Activated CD8-positive, alpha-beta T cell treated with anti-CD3 and anti-CD28 coated beads for 36 hours (primary cell): ENCODE measurements at regions not wholly inside any gene's neighbourhood (a gene's known extent, or its start where the extent isn't known, plus 50 kb on each side); places are given as distances from the start of the nearest gene placed in this dataset.

Experiments used
- ATAC-seq: fragments of 200-7000 bp; cut with Tn5 transposase; one replicate; pipeline ENCODE4 v1.10.0; 2021; ENCODE audit warnings: mild to moderate bottlenecking, moderate library complexity
- CTCF ChIA-PET: fragments of 350-600 bp; sonication (Branson Sonifier 250); formaldehyde crosslinking; loops from one replicate; lab custom pipeline; 2021; ENCODE audit warnings: antibody characterized with exemption; lab: Charles Lee
- POLR2A ChIA-PET: fragments of 350-600 bp; sonication (Branson Sonifier 250); formaldehyde crosslinking; loops from one replicate; lab custom pipeline; 2021; ENCODE audit warnings: antibody characterized with exemption; lab: Charles Lee
- DNase-seq: peaks from one replicate; pipeline ENCODE4 v3.0.0-alpha.2; 2020
- H3K27ac Mint-ChIP-seq: one replicate; pipeline ENCODE4 v1.8.0; 2021; ENCODE audit warnings: mild to moderate bottlenecking, mixed read lengths
- H3K27me3 Mint-ChIP-seq: one replicate; pipeline ENCODE4 v1.8.0; 2021; ENCODE audit warnings: mixed read lengths
- H3K36me3 Mint-ChIP-seq: one replicate; pipeline ENCODE4 v1.8.0; 2021; ENCODE audit warnings: low read depth, mixed read lengths
- H3K4me1 Mint-ChIP-seq: one replicate; pipeline ENCODE4 v1.8.0; 2021; ENCODE audit warnings: low read depth, mixed read lengths
- H3K4me3 Mint-ChIP-seq: one replicate; pipeline ENCODE4 v1.8.0; 2021; ENCODE audit warnings: mild to moderate bottlenecking, moderate library complexity, mixed read lengths
- H3K9me3 Mint-ChIP-seq: one replicate; pipeline ENCODE4 v1.8.0; 2021; ENCODE audit warnings: mixed read lengths
- intact Hi-C: fragments of 100-400 bp; cut with micrococcal nuclease; formaldehyde crosslinking; loops from one replicate; pipeline ENCODE4 v1.10.0; 2022
- TF ChIP-seq, protein P1 (sequence below): fragments of 200-600 bp; IDR thresholded peaks from one replicate; pipeline ENCODE4 v1.8.0; 2022; ENCODE audit warnings: antibody characterized with exemption, mild to moderate bottlenecking

DNA sequence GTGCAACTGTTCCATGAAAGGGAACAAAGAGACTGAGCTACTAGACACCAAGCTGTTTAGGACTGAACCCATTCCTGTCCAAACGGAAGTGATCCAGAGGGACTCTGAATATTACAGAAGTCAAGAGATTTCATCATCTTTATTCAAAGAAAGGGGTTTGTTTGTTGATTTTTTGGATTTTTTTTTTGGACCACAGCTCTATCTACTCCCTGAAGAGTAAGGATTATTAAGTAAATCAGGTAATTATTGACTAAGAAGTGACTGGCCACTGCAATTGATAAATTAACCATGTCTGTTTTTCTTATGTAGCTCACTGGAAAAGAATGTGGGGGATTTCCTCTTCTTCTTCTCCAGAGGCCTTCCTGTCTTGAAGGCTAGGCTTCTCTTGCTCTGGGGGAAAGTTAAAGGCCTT, 146.6 kb upstream of the TPM1 start:
- ChIA-PET CTCF (no interaction called here), POLR2A (no interaction called here)
- Mint-ChIP-seq H3K9me3 (no peaks in the 10 kb centered on the region), H3K36me3 (no peaks in the 10 kb centered on the region), H3K4me3 (no peak overlapping the region), H3K27me3 (peaks cover 4% of the 10 kb centered on the region), H3K4me1 (no peaks in the 10 kb centered on the region), H3K27ac (no peak overlapping the region)
- DNase-seq: no peak
- intact Hi-C loops: no loop called here
- ATAC-seq: no peak
- TF ChIP-seq, protein P1, sequence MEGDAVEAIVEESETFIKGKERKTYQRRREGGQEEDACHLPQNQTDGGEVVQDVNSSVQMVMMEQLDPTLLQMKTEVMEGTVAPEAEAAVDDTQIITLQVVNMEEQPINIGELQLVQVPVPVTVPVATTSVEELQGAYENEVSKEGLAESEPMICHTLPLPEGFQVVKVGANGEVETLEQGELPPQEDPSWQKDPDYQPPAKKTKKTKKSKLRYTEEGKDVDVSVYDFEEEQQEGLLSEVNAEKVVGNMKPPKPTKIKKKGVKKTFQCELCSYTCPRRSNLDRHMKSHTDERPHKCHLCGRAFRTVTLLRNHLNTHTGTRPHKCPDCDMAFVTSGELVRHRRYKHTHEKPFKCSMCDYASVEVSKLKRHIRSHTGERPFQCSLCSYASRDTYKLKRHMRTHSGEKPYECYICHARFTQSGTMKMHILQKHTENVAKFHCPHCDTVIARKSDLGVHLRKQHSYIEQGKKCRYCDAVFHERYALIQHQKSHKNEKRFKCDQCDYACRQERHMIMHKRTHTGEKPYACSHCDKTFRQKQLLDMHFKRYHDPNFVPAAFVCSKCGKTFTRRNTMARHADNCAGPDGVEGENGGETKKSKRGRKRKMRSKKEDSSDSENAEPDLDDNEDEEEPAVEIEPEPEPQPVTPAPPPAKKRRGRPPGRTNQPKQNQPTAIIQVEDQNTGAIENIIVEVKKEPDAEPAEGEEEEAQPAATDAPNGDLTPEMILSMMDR: no peak

DNA sequence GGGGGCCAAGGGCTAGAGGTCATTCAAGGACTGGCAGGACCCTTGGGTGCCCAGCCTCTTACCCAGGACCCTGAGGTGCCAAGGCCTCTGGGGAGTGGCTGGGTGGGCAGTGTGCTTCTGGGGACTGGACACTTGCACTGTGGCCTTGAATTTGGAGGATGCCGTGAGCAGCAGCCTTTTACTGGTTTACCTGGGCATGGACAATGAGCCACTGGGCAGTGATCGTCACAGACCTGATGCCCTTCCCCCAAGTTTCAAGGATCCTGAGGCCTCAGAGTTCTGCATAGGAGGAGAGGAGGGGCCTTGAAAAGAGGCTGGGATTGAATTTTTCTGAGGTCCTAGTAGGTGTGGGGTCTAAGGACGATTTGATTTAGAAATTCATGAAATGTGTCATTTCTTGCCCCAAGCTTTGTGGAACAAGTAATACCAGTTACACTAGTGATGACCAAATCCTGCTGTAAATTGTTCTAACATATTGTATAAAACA, 146.1 kb upstream of the TPM1 start:
- Mint-ChIP-seq H3K36me3 (no peaks in the 10 kb centered on the region), H3K27ac (no peak overlapping the region), H3K27me3 (peaks cover 4% of the 10 kb centered on the region), H3K4me1 (no peaks in the 10 kb centered on the region), H3K9me3 (no peaks in the 10 kb centered on the region), H3K4me3 (no peak overlapping the region)
- ChIA-PET CTCF (no interaction called here), POLR2A (no interaction called here)
- ATAC-seq: no peak
- no peak for DNase-seq
- TF ChIP-seq, protein P1: no peak
- intact Hi-C loops: no loop called here

DNA sequence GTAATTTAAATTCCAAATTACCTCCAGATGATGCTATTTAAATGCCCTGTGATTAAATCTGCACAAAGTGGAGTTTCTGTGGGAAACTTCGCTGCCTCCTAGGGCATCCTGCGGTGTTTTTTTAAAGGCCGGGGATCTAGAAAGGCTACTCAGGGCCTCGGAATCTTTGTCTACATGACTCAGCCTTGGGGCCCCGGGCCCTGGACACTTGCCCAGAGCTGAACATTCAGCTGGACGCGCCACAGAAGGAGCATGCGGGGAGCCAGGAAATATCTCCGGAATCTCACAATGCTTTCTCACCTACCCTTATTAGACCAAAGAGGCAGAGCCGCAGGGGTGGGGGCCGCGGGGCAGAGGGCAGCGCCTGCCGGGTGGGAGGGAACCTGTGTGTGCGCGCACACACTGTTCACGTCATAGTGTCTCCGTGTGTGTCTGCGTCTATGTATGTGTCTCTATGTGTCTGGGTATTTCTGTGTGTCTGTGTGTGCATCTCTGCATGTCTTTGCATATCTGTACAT, 145.5 kb upstream of the TPM1 start:
- CTCF ChIA-PET: no interaction called here
- Mint-ChIP-seq H3K27ac (no peak overlapping the region), H3K4me3 (no peak overlapping the region), H3K27me3 (peaks cover 4% of the 10 kb centered on the region), H3K9me3 (no peaks in the 10 kb centered on the region), H3K36me3 (no peaks in the 10 kb centered on the region), H3K4me1 (no peaks in the 10 kb centered on the region)
- intact Hi-C loops: no loop called here
- ATAC-seq (no peak), DNase-seq (no peak)
- TF ChIP-seq, protein P1: no peak
- POLR2A ChIA-PET: no interaction called here

DNA sequence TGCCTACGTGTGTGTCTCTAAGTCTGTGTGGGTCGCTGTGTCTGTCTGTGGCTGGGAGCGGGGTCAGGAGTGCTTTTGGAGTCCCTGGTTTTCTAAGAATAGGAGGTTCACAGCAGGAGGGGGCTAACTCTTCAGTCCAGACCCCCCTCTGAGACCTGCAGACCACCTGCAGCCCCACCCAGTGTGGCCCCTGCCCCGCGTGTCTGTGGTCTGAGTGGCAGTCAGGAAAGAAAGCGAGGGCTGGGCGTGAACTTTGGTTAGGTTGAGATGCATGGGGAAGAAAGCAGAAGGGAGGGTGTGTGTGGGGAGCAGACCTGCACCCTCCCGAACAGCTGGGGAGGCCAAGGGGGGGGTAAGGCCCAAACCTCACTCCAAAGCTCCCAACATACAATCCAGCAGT, 144.9 kb upstream of the TPM1 start:
- ATAC-seq: no peak
- H3K9me3 Mint-ChIP-seq: no peaks in the 10 kb centered on the region
- H3K27me3 Mint-ChIP-seq: peaks cover 4% of the 10 kb centered on the region
- intact Hi-C loops: no loop called here
- no peak overlapping the region for H3K27ac Mint-ChIP-seq
- TF ChIP-seq, protein P1: no peak
- H3K36me3 Mint-ChIP-seq: no peaks in the 10 kb centered on the region
- H3K4me3 Mint-ChIP-seq: no peak overlapping the region
- CTCF ChIA-PET: no interaction called here
- no peak for DNase-seq
- POLR2A ChIA-PET: no interaction called here
- no peaks in the 10 kb centered on the region for H3K4me1 Mint-ChIP-seq

DNA sequence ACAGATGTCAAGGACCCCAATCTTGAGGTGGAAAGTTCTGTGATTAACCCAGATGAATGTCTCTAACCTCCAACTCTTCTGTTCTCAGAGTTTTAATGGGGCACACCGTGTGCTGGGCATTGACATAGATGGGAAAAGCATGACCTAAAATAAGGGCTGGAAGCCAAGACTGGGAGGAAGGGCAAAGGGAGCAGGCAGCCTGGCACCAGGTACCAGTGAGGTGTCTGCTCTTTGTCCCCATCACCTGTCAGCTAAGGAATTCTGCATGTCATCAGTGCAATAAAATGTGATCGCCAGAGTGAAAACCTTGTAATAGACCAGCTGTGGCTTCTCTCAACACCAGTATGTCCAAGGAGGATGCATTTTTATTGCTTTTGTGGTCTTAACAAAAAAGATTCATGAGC, 143.5 kb upstream of the TPM1 start:
- TF ChIP-seq, protein P1: no peak
- ChIA-PET CTCF (no interaction called here), POLR2A (no interaction called here)
- Mint-ChIP-seq H3K9me3 (no peaks in the 10 kb centered on the region), H3K4me3 (no peak overlapping the region), H3K27me3 (peaks cover 3% of the 10 kb centered on the region), H3K27ac (no peak overlapping the region), H3K4me1 (no peaks in the 10 kb centered on the region), H3K36me3 (no peaks in the 10 kb centered on the region)
- DNase-seq (no peak), ATAC-seq (no peak)
- intact Hi-C loops: no loop called here
